NCI-H2107 treated with DMSO at 0.1 percent for 48 hours (cell line): ENCODE measurements at regions not wholly inside any gene's neighbourhood (a gene's known extent, or its start where the extent isn't known, plus 50 kb on each side); places are given as distances from the start of the nearest gene placed in this dataset.
"Not testable (repeated sequence)": the region's sequence is repeated elsewhere in the genome, so short reads cannot be mapped to it uniquely, and the experiment has no call there.

Source experiments
- DNase-seq: peaks from one replicate; lab custom pipeline; 2025; ENCODE audit not compliant: unreplicated experiment; lab: John Stamatoyannopoulos, UW

GRCh38 chr6:1445650-1446330, 56.4 kb downstream of the FOXF2 start:
- no peak for DNase-seq

- no peak for DNase-seq
Measured at GRCh38 chr6:1449896-1450295, 60.5 kb downstream of the FOXF2 start.

GRCh38 chr6:1453024-1453423, 63.6 kb downstream of the FOXF2 start:
- no peak for DNase-seq

GRCh38 chr6:1456816-1457215, 67.4 kb downstream of the FOXF2 start:
- DNase-seq = not testable (repeated sequence)

- DNase-seq = no peak
Measured at GRCh38 chr6:1461207-1461606, 71.8 kb downstream of the FOXF2 start.

- no peak for DNase-seq
Measured at GRCh38 chr6:1461736-1462135, 72.4 kb downstream of the FOXF2 start.

- no peak for DNase-seq
Measured at GRCh38 chr6:1463275-1463674, 73.9 kb downstream of the FOXF2 start.

- no peak for DNase-seq
Measured at GRCh38 chr6:1463751-1464426, 74.5 kb downstream of the FOXF2 start.

- no peak for DNase-seq
Measured at GRCh38 chr6:1464781-1465370, 75.5 kb downstream of the FOXF2 start.

GRCh38 chr6:1468126-1468525, 78.8 kb downstream of the FOXF2 start:
- no peak for DNase-seq

GRCh38 chr6:1470040-1470439, 80.7 kb downstream of the FOXF2 start:
- DNase-seq = no peak

GRCh38 chr6:1472643-1473042, 83.3 kb downstream of the FOXF2 start:
- DNase-seq = no peak

- no peak for DNase-seq
Measured at GRCh38 chr6:1473166-1473565, 83.8 kb downstream of the FOXF2 start.

- no peak for DNase-seq
Measured at GRCh38 chr6:1473598-1473997, 84.2 kb downstream of the FOXF2 start.

GRCh38 chr6:1474205-1474604, 84.8 kb downstream of the FOXF2 start:
- no peak for DNase-seq

- DNase-seq = no peak
Measured at GRCh38 chr6:1475174-1475573, 85.8 kb downstream of the FOXF2 start.

- no peak for DNase-seq
Measured at GRCh38 chr6:1477432-1478090, 88.2 kb downstream of the FOXF2 start.

- DNase-seq = not testable (repeated sequence)
Measured at GRCh38 chr6:1478163-1478826, 88.9 kb downstream of the FOXF2 start.

- DNase-seq = no peak
Measured at GRCh38 chr6:1479095-1479494, 89.7 kb downstream of the FOXF2 start.

GRCh38 chr6:1479601-1480221, 90.3 kb downstream of the FOXF2 start:
- DNase-seq = no peak

- no peak for DNase-seq
Measured at GRCh38 chr6:1481286-1481685, 91.9 kb downstream of the FOXF2 start.
